Osteocyte (in vitro differentiated cells): ENCODE measurements at regions not wholly inside any gene's neighbourhood (a gene's known extent, or its start where the extent isn't known, plus 50 kb on each side); places are given as distances from the start of the nearest gene placed in this dataset.

Source experiments
- DNase-seq: peaks from one replicate; pipeline ENCODE4 v3.0.0; 2021; ENCODE audit warnings: mixed read lengths; ENCODE audit not compliant: unreplicated experiment; ENCODE audit errors: extremely low spot score
- H3K27ac Mint-ChIP-seq: one replicate; pipeline ENCODE4 v1.8.0; 2021; ENCODE audit warnings: mild to moderate bottlenecking, mixed read lengths; ENCODE audit not compliant: unreplicated experiment
- H3K27me3 Mint-ChIP-seq: one replicate; pipeline ENCODE4 v1.8.0; 2021; ENCODE audit warnings: mixed read lengths; ENCODE audit not compliant: unreplicated experiment
- H3K36me3 Mint-ChIP-seq: one replicate; pipeline ENCODE4 v1.8.0; 2021; ENCODE audit warnings: mixed read lengths; ENCODE audit not compliant: unreplicated experiment
- H3K4me1 Mint-ChIP-seq: one replicate; pipeline ENCODE4 v1.8.0; 2021; ENCODE audit warnings: mixed read lengths; ENCODE audit not compliant: unreplicated experiment
- H3K4me3 Mint-ChIP-seq: one replicate; pipeline ENCODE4 v1.8.0; 2021; ENCODE audit warnings: mild to moderate bottlenecking, moderate library complexity, mixed read lengths; ENCODE audit not compliant: unreplicated experiment
- H3K9me3 Mint-ChIP-seq: one replicate; pipeline ENCODE4 v1.8.0; 2021; ENCODE audit warnings: mixed read lengths; ENCODE audit not compliant: unreplicated experiment
- CTCF ChIP-seq: fragments of 200-600 bp; sonication (generic); IDR thresholded peaks from 2 replicates; pipeline ENCODE4 v1.5.0; 2021; ENCODE audit warnings: antibody characterized with exemption, mild to moderate bottlenecking, moderate library complexity

DNA sequence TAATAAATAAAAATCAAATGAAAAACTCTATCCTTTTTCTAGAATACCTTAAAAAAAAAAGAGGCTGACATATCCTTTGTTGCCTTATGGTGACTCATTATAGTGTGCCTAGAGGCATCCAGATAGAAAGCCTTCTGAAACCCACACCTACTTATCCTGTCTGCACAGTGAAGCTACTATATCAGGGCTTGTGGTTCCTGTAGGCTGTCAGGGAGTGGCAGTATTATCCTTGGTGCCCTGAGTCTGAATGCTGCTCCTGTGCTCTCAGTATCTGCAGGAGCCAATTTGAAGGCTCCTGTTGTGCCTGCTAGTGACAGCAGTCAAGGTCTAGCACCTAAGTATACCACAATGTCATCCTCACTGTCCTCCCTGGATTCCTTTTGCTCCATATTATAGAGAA is 168.4 kb upstream of the AVPR1A start:
- peak; percentile 39 for TF ChIP-seq CTCF
- Mint-ChIP-seq H3K4me1 (peaks cover 4% of the 10 kb centered on the region), H3K4me3 (no peak overlapping the region), H3K27ac (no peak overlapping the region), H3K36me3 (no peaks in the 10 kb centered on the region), H3K27me3 (peaks cover 16% of the 10 kb centered on the region), H3K9me3 (no peaks in the 10 kb centered on the region)
- DNase-seq: no peak

DNA sequence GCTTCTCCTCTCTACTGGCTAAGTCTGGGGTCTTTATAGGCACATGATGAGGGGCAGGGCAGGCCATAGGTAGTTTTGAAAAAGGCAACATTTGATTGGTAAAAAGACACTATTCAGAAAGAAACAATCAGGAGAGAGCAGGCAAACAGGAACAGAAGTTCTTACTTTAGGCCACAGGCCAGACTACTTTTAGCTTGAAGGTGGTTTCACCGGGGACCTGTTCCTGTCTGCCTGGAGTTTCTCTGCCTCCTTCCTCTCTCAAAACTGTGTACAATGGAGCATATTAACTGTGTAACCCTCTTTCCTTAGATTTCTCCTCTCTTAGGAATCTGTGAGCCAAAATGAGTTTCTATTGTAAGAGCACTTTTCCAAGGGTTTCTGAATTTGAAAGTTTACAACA is 167.9 kb upstream of the AVPR1A start:
- no peak overlapping the region for H3K4me3 Mint-ChIP-seq
- H3K9me3 Mint-ChIP-seq: no peaks in the 10 kb centered on the region
- no peak overlapping the region for H3K27ac Mint-ChIP-seq
- no peaks in the 10 kb centered on the region for H3K36me3 Mint-ChIP-seq
- peaks cover 14% of the 10 kb centered on the region for H3K27me3 Mint-ChIP-seq
- TF ChIP-seq CTCF: no peak
- DNase-seq: no peak
- H3K4me1 Mint-ChIP-seq: peaks cover 4% of the 10 kb centered on the region

GRCh38 chr12:63318313-63318712 is 167.3 kb upstream of the AVPR1A start:
- H3K27ac Mint-ChIP-seq: no peak overlapping the region
- DNase-seq: no peak
- no peaks in the 10 kb centered on the region for H3K36me3 Mint-ChIP-seq
- peaks cover 14% of the 10 kb centered on the region for H3K27me3 Mint-ChIP-seq
- H3K4me1 Mint-ChIP-seq: peaks cover 4% of the 10 kb centered on the region
- TF ChIP-seq CTCF: no peak
- no peaks in the 10 kb centered on the region for H3K9me3 Mint-ChIP-seq
- H3K4me3 Mint-ChIP-seq: no peak overlapping the region

DNA sequence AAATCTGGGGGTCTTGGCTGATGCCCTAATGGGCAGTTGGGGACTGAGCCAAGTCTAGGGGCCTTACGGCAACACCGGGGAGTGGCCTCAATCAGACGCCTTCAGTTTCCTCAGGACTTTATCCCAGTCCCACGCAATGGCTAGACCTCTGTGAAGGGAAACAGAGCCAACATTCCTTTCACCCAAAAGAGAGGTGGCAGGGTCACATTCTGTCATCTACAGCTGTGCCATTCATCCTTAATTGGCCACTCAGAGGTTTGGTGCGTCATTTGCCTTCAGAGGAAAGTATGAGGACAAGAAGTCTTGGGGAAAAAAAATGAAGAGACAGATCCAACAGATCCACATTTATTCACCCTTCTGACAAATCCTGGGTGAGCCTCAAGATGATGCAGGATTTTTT is 166.9 kb upstream of the AVPR1A start:
- Mint-ChIP-seq H3K36me3 (no peaks in the 10 kb centered on the region), H3K27me3 (peaks cover 13% of the 10 kb centered on the region), H3K27ac (no peak overlapping the region)

GRCh38 chr12:63317286-63317846 is 166.4 kb upstream of the AVPR1A start:
- H3K27ac Mint-ChIP-seq: no peak overlapping the region
- no peak for TF ChIP-seq CTCF
- peaks cover 4% of the 10 kb centered on the region for H3K4me1 Mint-ChIP-seq
- no peaks in the 10 kb centered on the region for H3K36me3 Mint-ChIP-seq
- H3K27me3 Mint-ChIP-seq: peaks cover 8% of the 10 kb centered on the region
- H3K9me3 Mint-ChIP-seq: no peaks in the 10 kb centered on the region
- H3K4me3 Mint-ChIP-seq: no peak overlapping the region
- DNase-seq: no peak

More for the DNA sequence above, 166.9 kb upstream of the AVPR1A start:
- no peak for DNase-seq
- TF ChIP-seq CTCF: no peak
- H3K4me3 Mint-ChIP-seq: no peak overlapping the region
- peaks cover 4% of the 10 kb centered on the region for H3K4me1 Mint-ChIP-seq
- no peaks in the 10 kb centered on the region for H3K9me3 Mint-ChIP-seq
